Endometrium (tissue), 2 donors: ENCODE measurements at regions not wholly inside any gene's neighbourhood (a gene's known extent, or its start where the extent isn't known, plus 50 kb on each side); places are given as distances from the start of the nearest gene placed in this dataset.

Source experiments
- FAIRE-seq: peaks from 2 replicates; lab custom pipeline; 2012; peaks lifted over from hg19 to GRCh38; lab: Jason Lieb, UNC
- donor health status: control.
- donor health status: control.

GRCh38 chr5:53418826-53419658 lies 61.4 kb upstream of the FST start:
- no peak for FAIRE-seq

DNA sequence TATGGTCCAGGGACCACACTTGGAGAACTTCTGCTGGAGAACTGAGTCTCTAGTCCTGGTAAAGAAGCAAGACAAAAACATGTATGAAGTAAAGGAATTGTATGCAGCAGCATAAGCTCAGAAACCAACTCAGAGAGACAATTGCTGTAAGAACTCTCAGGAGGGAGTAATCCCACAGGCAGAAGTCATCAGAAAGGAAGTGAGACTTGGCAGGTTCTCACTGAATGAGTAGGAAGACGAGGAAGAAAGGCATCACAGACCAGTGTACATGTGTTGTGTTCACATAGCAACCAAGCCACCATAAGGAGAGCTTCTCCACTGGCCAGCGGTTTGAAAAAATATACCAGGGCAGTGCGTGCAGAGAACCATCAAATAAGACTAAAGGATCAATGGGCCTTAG lies 57.9 kb upstream of the FST start:
- FAIRE-seq = no peak

- FAIRE-seq = no peak
These were observed 56.7 kb upstream of the FST start for GRCh38 chr5:53423724-53424123.

- FAIRE-seq = no peak
These were observed 55.5 kb upstream of the FST start for GRCh38 chr5:53424686-53425615.

GRCh38 chr5:53425687-53426511 lies 54.5 kb upstream of the FST start:
- FAIRE-seq = no peak

DNA sequence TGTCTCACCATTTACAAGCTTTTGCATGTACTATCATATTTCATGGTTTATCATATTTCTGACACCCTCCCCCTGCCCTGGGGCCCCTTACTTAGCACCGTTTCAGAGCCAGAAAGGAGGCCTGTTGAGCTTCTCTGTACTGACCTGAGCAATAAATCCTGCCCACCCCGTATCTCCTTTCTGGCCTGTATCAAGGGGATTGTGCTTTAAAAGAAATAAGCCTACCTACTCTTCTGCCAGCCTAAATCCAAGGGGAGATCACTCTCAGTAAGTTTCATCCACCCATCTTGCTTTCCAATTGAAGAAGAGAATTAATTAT lies 54.0 kb upstream of the FST start:
- no peak for FAIRE-seq

DNA sequence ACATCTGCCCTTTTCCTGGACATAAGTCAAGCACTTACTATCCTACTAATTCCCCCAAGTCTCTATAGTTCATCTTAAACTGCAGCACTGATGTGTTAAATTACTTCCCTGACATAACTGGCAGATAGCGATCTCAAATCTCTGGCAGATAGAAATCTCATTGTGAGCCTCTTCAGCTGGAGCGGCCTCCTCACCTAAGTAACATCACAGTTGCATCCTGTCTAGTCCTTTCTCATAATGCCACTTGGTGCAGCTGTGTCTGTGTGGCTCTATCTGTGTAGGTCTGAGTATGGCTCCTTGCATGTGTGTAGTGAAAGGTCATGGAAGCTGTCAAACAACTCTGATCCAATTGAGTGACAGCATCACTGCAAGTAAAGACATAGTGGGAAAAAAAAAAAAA lies 53.6 kb upstream of the FST start:
- FAIRE-seq = no peak

GRCh38 chr5:53427965-53428364 lies 52.5 kb upstream of the FST start:
- FAIRE-seq = no peak

DNA sequence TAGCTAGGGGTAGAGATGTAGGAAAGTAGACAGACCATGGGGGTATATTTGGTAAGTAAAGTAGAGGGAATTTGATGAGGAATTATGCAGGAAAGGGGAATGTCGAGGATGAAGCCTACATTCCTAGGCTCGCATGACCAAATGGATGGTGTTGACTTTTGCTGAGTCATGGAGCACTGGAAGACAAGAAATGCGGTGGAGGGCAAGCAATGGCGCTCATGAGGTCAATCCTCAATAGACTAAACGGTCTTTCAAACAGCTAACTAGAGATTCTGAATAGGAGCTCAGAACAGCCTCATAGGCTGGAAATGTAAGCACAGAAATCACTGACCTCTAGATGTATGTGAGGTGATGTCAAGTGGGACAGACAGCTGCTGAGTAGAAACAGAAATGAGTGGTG lies 50.7 kb upstream of the FST start:
- no peak for FAIRE-seq

GRCh38 chr5:53430618-53431252 lies 49.7 kb upstream of the FST start:
- FAIRE-seq = no peak
